H1 (cell line): ENCODE measurements at regions not wholly inside any gene's neighbourhood (a gene's known extent, or its start where the extent isn't known, plus 50 kb on each side); places are given as distances from the start of the nearest gene placed in this dataset.

Experiments
- CTCF ChIA-PET: fragments of 300-600 bp; sonication (Branson Sonifier 250); formaldehyde crosslinking; loops from one replicate; lab custom pipeline; 2021; ENCODE audit not compliant: partially characterized antibody; lab: Charles Lee
- POLR2A ChIA-PET: fragments of 300-600 bp; sonication (Branson Sonifier 250); formaldehyde crosslinking; loops from one replicate; lab custom pipeline; 2021; ENCODE audit warnings: inconsistent platforms; ENCODE audit not compliant: partially characterized antibody; lab: Charles Lee
- DNase-seq, 2 experiments: peaks; one replicate each; pipeline versions ENCODE4 v3.0.0 to v3.0.0-alpha.2; 2010 to 2022; ENCODE audit warnings: low spot score in 2 of 2, low read depth in 1 of 2, mixed read lengths in 1 of 2
- FAIRE-seq: peaks from 2 replicates; lab custom pipeline; 2011; peaks lifted over from hg19 to GRCh38; lab: Jason Lieb, UNC
- H2AFZ ChIP-seq: 2 replicates; pipeline ENCODE4 v1.8.1; 2012; ENCODE audit warnings: low read length, inconsistent platforms
- H2AK5ac ChIP-seq: 2 replicates; pipeline ENCODE4 v1.6.1; 2013; ENCODE audit warnings: low read depth, low read length
- H2BK120ac ChIP-seq: replicated peaks from 2 replicates; pipeline ENCODE3; 2013; ENCODE audit warnings: low read depth, low read length, inconsistent platforms
- H2BK12ac ChIP-seq: 2 replicates; pipeline ENCODE4 v1.6.1; 2013; ENCODE audit warnings: low read depth, low read length
- H2BK15ac ChIP-seq: 2 replicates; pipeline ENCODE4 v1.6.1; 2013; ENCODE audit warnings: low read length
- H2BK20ac ChIP-seq: 2 replicates; pipeline ENCODE4 v1.6.1; 2013; ENCODE audit warnings: low read length
- H2BK5ac ChIP-seq: 2 replicates; pipeline ENCODE4 v1.6.1; 2013; ENCODE audit warnings: low read depth, low read length
- H3K14ac ChIP-seq: 2 replicates; pipeline ENCODE4 v1.6.1; 2013; ENCODE audit warnings: inconsistent platforms; ENCODE audit not compliant: insufficient read length
- H3K18ac ChIP-seq: 2 replicates; pipeline ENCODE4 v1.6.1; 2013; ENCODE audit warnings: low read length; ENCODE audit errors: extremely low read depth
- H3K23ac ChIP-seq: 2 replicates; pipeline ENCODE4 v1.6.1; 2013; ENCODE audit warnings: inconsistent platforms; ENCODE audit not compliant: insufficient read length
- H3K23me2 ChIP-seq: 2 replicates; pipeline ENCODE4 v1.6.1; 2013; ENCODE audit warnings: low read depth, low read length
- H3K27ac ChIP-seq: 2 replicates; pipeline ENCODE4 v1.6.1; 2011; ENCODE audit warnings: low read depth, low read length, inconsistent platforms
- H3K27me3 ChIP-seq, 4 experiments: replicated peaks in 1 of 4; 1 replicate in 1 of 4; 2 replicates in 3 of 4; pipeline versions ENCODE4 v1.6.1 to v1.8.1; 2011 to 2013; ENCODE audit warnings: low read length in 3 of 4, mild to moderate bottlenecking in 3 of 4, inconsistent platforms in 2 of 4, mixed read lengths in 2 of 4, moderate library complexity in 1 of 4; ENCODE audit not compliant: control insufficient read depth in 3 of 4, insufficient read depth in 3 of 4; ENCODE audit errors: extremely low read depth in 1 of 4
- H3K36me3 ChIP-seq, 4 experiments: 2 replicates each; pipeline versions ENCODE4 v1.6.1 to v1.8.1; 2011 to 2013; ENCODE audit warnings: mild to moderate bottlenecking in 4 of 4, low read length in 3 of 4, moderate library complexity in 2 of 4, control low read depth in 1 of 4, inconsistent platforms in 1 of 4; ENCODE audit not compliant: insufficient read depth in 4 of 4, control insufficient read depth in 2 of 4
- H3K4ac ChIP-seq: replicated peaks from 2 replicates; pipeline ENCODE3; 2013; ENCODE audit warnings: low read length, low read depth, mixed read lengths, inconsistent platforms; ENCODE audit not compliant: insufficient read length
- H3K4me1 ChIP-seq, 4 experiments: replicated peaks in 1 of 4; 1 replicate in 1 of 4; 2 replicates in 3 of 4; pipeline versions ENCODE4 v1.6.1 to v1.8.1; 2011 to 2013; ENCODE audit warnings: low read length in 3 of 4, inconsistent platforms in 2 of 4, mixed read lengths in 1 of 4; ENCODE audit not compliant: insufficient read depth in 4 of 4, control insufficient read depth in 3 of 4
- H3K4me2 ChIP-seq, 2 experiments: 2 replicates each; pipeline versions ENCODE4 v1.6.1 to v1.8.1; 2011 to 2013; ENCODE audit warnings: low read depth in 2 of 2, low read length in 2 of 2, control low read depth in 1 of 2, inconsistent platforms in 1 of 2, mild to moderate bottlenecking in 1 of 2; ENCODE audit not compliant: insufficient read depth in 1 of 2
- H3K4me3 ChIP-seq, 4 experiments: fragments of 200-600, 300-600 bp in 1 of 4; sonication (generic), shearing (Covaris generic), sonication (Bioruptor Twin) in 1 of 4; 2 replicates each; pipeline versions ENCODE4 v1.5.1 to v1.8.1; 2011 to 2016; ENCODE audit warnings: low read length in 4 of 4, low read depth in 3 of 4, control low read depth in 2 of 4, inconsistent platforms in 2 of 4, mild to moderate bottlenecking in 2 of 4, mixed read lengths in 1 of 4, moderate library complexity in 1 of 4; ENCODE audit not compliant: insufficient read depth in 2 of 4; ENCODE audit errors: extremely low read depth in 1 of 4
- H3K56ac ChIP-seq: replicated peaks from 2 replicates; pipeline ENCODE3; 2013; ENCODE audit warnings: low read depth, mild to moderate bottlenecking, mixed read lengths, low read length, inconsistent platforms; ENCODE audit not compliant: insufficient read length
- H3K79me1 ChIP-seq: 2 replicates; pipeline ENCODE4 v1.6.1; 2013; ENCODE audit warnings: low read depth, low read length, control low read depth
- H3K79me2 ChIP-seq, 2 experiments: 2 replicates each; pipeline versions ENCODE4 v1.6.1 to v1.8.1; 2012 to 2013; ENCODE audit warnings: low read length in 2 of 2, mild to moderate bottlenecking in 2 of 2, inconsistent platforms in 1 of 2; ENCODE audit not compliant: insufficient read depth in 2 of 2, control insufficient read depth in 1 of 2
- H3K9ac ChIP-seq, 4 experiments: replicated peaks in 1 of 4; 1 replicate in 1 of 4; 2 replicates in 3 of 4; pipeline versions ENCODE4 v1.6.1 to v1.8.1; 2011 to 2013; ENCODE audit warnings: low read depth in 3 of 4, low read length in 3 of 4, control low read depth in 2 of 4, mild to moderate bottlenecking in 2 of 4, moderate library complexity in 2 of 4, inconsistent platforms in 1 of 4; ENCODE audit errors: extremely low read depth in 1 of 4
- H3K9me3 ChIP-seq, 2 experiments: 2 replicates each; pipeline versions ENCODE4 v1.6.1 to v1.8.1; 2012 to 2013; ENCODE audit warnings: mild to moderate bottlenecking in 2 of 2, moderate library complexity in 2 of 2, control low read depth in 1 of 2, inconsistent platforms in 1 of 2, low read depth in 1 of 2, low read length in 1 of 2, mixed read lengths in 1 of 2; ENCODE audit not compliant: insufficient read depth in 2 of 2
- H4K20me1 ChIP-seq, 2 experiments: replicated peaks in 1 of 2; 2 replicates each; pipeline versions ENCODE3 to v1.8.1; 2011 to 2013; ENCODE audit warnings: inconsistent platforms in 2 of 2, low read length in 2 of 2, mild to moderate bottlenecking in 1 of 2; ENCODE audit not compliant: insufficient read depth in 2 of 2, control insufficient read depth in 1 of 2
- H4K5ac ChIP-seq: 2 replicates; pipeline ENCODE4 v1.6.1; 2013; ENCODE audit warnings: low read length, low read depth, mixed read lengths, inconsistent platforms; ENCODE audit not compliant: insufficient read length
- H4K8ac ChIP-seq: 2 replicates; pipeline ENCODE4 v1.8.0; 2013; ENCODE audit warnings: mild to moderate bottlenecking, moderate library complexity, low read length, inconsistent platforms; ENCODE audit not compliant: insufficient read depth; ENCODE audit errors: extremely low read depth
- H4K91ac ChIP-seq: replicated peaks from 2 replicates; pipeline ENCODE3; 2013; ENCODE audit warnings: low read length, mixed read lengths, inconsistent platforms; ENCODE audit not compliant: insufficient read length
- RAD21 ChIP-seq, 2 experiments: IDR thresholded peaks in 1 of 2; conservative IDR thresholded peaks in 1 of 2; 2 replicates each; pipeline ENCODE4 v1.6.1; 2011; ENCODE audit warnings: low read depth in 2 of 2, low read length in 2 of 2, improper control_type of control experiment in 1 of 2, inconsistent platforms in 1 of 2, mild to moderate bottlenecking in 1 of 2, moderate library complexity in 1 of 2
- WGBS, 2 experiments: shearing (Covaris generic) in 1 of 2; methylation state at CpG; one replicate each; pipeline versions ENCODE4 v1.1.6 to v1.1.7; 2013 to 2015; ENCODE audit warnings: low lambda C conversion rate in 2 of 2, mixed read lengths in 2 of 2, inconsistent platforms in 1 of 2, low coverage in 1 of 2, missing lambda C conversion rate in 1 of 2; ENCODE audit not compliant: insufficient replicate concordance in 2 of 2, insufficient coverage in 1 of 2, insufficient read length in 1 of 2; ENCODE audit errors: extremely low coverage in 1 of 2, missing lambda C conversion rate in 1 of 2; 5-methylcytosine and 5-hydroxymethylcytosine counted together
- TF ChIP-seq, protein P1 (sequence below), 3 experiments: IDR thresholded peaks; 1 replicate in 2 of 3; 2 replicates in 1 of 3; pipeline versions ENCODE4 v1.5.1 to v1.6.1; 2011; ENCODE audit warnings: low read length in 3 of 3, mild to moderate bottlenecking in 3 of 3, inconsistent platforms in 2 of 3, low read depth in 1 of 3, moderate library complexity in 1 of 3; ENCODE audit not compliant: insufficient read depth in 1 of 3; ENCODE audit errors: control extremely low read depth in 1 of 3
- TF ChIP-seq, protein P2 (sequence below): IDR thresholded peaks from 2 replicates; pipeline ENCODE4 v1.6.1; 2012; ENCODE audit warnings: low read length, inconsistent platforms

DNA sequence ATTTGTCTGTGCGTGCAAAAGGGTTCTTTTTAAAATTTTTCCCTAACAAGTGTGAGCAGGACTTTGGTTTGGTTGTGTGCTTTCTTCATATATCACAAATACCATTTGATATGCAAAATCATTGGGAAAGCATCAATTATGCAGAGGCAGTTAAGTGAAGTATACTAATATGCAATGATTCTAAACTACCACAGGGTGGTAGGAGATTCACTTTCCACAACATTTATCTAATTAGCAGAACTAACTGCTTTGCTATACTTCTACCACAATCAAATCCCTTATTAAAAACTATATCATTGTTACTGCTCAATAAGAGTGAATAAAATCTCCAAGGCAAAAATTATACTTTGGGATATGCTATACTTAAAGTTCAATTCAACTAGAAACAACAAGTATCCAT lies 2738.9 kb upstream of the PCDH20 start:
- no peaks in the 10 kb centered on the region for H4K20me1 ChIP-seq
- TF ChIP-seq, protein P1, sequence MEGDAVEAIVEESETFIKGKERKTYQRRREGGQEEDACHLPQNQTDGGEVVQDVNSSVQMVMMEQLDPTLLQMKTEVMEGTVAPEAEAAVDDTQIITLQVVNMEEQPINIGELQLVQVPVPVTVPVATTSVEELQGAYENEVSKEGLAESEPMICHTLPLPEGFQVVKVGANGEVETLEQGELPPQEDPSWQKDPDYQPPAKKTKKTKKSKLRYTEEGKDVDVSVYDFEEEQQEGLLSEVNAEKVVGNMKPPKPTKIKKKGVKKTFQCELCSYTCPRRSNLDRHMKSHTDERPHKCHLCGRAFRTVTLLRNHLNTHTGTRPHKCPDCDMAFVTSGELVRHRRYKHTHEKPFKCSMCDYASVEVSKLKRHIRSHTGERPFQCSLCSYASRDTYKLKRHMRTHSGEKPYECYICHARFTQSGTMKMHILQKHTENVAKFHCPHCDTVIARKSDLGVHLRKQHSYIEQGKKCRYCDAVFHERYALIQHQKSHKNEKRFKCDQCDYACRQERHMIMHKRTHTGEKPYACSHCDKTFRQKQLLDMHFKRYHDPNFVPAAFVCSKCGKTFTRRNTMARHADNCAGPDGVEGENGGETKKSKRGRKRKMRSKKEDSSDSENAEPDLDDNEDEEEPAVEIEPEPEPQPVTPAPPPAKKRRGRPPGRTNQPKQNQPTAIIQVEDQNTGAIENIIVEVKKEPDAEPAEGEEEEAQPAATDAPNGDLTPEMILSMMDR (IDR thresholded peaks at IDR 0.05; ENCODE audit: control extremely low read depth in 1 of 3, insufficient read depth in 1 of 3, low read depth in 1 of 3, low read length in 3 of 3) = peak in 1 of 3 experiments; percentile 33; a peak in 1 of 4 replicates
- TF ChIP-seq, protein P2, sequence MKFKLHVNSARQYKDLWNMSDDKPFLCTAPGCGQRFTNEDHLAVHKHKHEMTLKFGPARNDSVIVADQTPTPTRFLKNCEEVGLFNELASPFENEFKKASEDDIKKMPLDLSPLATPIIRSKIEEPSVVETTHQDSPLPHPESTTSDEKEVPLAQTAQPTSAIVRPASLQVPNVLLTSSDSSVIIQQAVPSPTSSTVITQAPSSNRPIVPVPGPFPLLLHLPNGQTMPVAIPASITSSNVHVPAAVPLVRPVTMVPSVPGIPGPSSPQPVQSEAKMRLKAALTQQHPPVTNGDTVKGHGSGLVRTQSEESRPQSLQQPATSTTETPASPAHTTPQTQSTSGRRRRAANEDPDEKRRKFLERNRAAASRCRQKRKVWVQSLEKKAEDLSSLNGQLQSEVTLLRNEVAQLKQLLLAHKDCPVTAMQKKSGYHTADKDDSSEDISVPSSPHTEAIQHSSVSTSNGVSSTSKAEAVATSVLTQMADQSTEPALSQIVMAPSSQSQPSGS = no peak
- peak; percentile 36 to 46 for TF ChIP-seq RAD21 (IDR thresholded peaks at IDR 0.05 in 1 of 2, conservative IDR thresholded peaks at IDR 0.05 in 1 of 2; ENCODE audit: low read depth in 2 of 2, low read length in 2 of 2)
- TF ChIP-seq, all 59 proteins: peak for 2
- no peak overlapping the region for H3K4me2 ChIP-seq
- no peaks in the 10 kb centered on the region for H3K79me1 ChIP-seq
- no peak overlapping the region for H2BK120ac ChIP-seq
- no peak overlapping the region for H2AFZ ChIP-seq
- H2BK15ac ChIP-seq = no peak overlapping the region
- no peak overlapping the region for H3K4ac ChIP-seq
- no peak overlapping the region for H4K8ac ChIP-seq
- no peaks in the 10 kb centered on the region for H3K27me3 ChIP-seq
- H4K91ac ChIP-seq = no peak overlapping the region
- ChIA-PET POLR2A (no interaction called here), CTCF (no interaction called here)
- H3K4me3 ChIP-seq = no peak overlapping the region
- H2BK20ac ChIP-seq = no peak overlapping the region
- no peak for FAIRE-seq
- H3K14ac ChIP-seq = no peak overlapping the region
- H4K5ac ChIP-seq = no peak overlapping the region
- H3K4me1 ChIP-seq = no peaks in the 10 kb centered on the region
- H2AK5ac ChIP-seq = no peak overlapping the region
- no peaks in the 10 kb centered on the region for H3K9me3 ChIP-seq
- no peak overlapping the region for H3K27ac ChIP-seq
- H3K9ac ChIP-seq = no peak overlapping the region
- no peak overlapping the region for H2BK5ac ChIP-seq
- DNase-seq = no peak
- H3K56ac ChIP-seq = no peak overlapping the region
- 92% methylated on average over 1 of the region's 1 CpG; no CpG with 5 or more reads in 1 of the 2 experiments for WGBS, 2 experiments
- no peaks in the 10 kb centered on the region for H3K36me3 ChIP-seq
- no peak overlapping the region for H3K18ac ChIP-seq
- no peaks in the 10 kb centered on the region for H3K23me2 ChIP-seq
- no peaks in the 10 kb centered on the region for H3K79me2 ChIP-seq
- no peak overlapping the region for H3K23ac ChIP-seq
- H2BK12ac ChIP-seq = no peak overlapping the region
